H1 (cell line): ENCODE measurements at regions not wholly inside any gene's neighbourhood (a gene's known extent, or its start where the extent isn't known, plus 50 kb on each side); places are given as distances from the start of the nearest gene placed in this dataset.

Experiments used
- CTCF ChIA-PET: fragments of 300-600 bp; sonication (Branson Sonifier 250); formaldehyde crosslinking; loops from one replicate; lab custom pipeline; 2021; ENCODE audit not compliant: partially characterized antibody; lab: Charles Lee
- POLR2A ChIA-PET: fragments of 300-600 bp; sonication (Branson Sonifier 250); formaldehyde crosslinking; loops from one replicate; lab custom pipeline; 2021; ENCODE audit warnings: inconsistent platforms; ENCODE audit not compliant: partially characterized antibody; lab: Charles Lee
- DNase-seq, 2 experiments: peaks; one replicate each; pipeline versions ENCODE4 v3.0.0 to v3.0.0-alpha.2; 2010 to 2022; ENCODE audit warnings: low spot score in 2 of 2, low read depth in 1 of 2, mixed read lengths in 1 of 2
- FAIRE-seq: peaks from 2 replicates; lab custom pipeline; 2011; peaks lifted over from hg19 to GRCh38; lab: Jason Lieb, UNC
- H2AFZ ChIP-seq: 2 replicates; pipeline ENCODE4 v1.8.1; 2012; ENCODE audit warnings: low read length, inconsistent platforms
- H2AK5ac ChIP-seq: 2 replicates; pipeline ENCODE4 v1.6.1; 2013; ENCODE audit warnings: low read depth, low read length
- H2BK120ac ChIP-seq: replicated peaks from 2 replicates; pipeline ENCODE3; 2013; ENCODE audit warnings: low read depth, low read length, inconsistent platforms
- H2BK12ac ChIP-seq: 2 replicates; pipeline ENCODE4 v1.6.1; 2013; ENCODE audit warnings: low read depth, low read length
- H2BK15ac ChIP-seq: 2 replicates; pipeline ENCODE4 v1.6.1; 2013; ENCODE audit warnings: low read length
- H2BK20ac ChIP-seq: 2 replicates; pipeline ENCODE4 v1.6.1; 2013; ENCODE audit warnings: low read length
- H2BK5ac ChIP-seq: 2 replicates; pipeline ENCODE4 v1.6.1; 2013; ENCODE audit warnings: low read depth, low read length
- H3K14ac ChIP-seq: 2 replicates; pipeline ENCODE4 v1.6.1; 2013; ENCODE audit warnings: inconsistent platforms; ENCODE audit not compliant: insufficient read length
- H3K18ac ChIP-seq: 2 replicates; pipeline ENCODE4 v1.6.1; 2013; ENCODE audit warnings: low read length; ENCODE audit errors: extremely low read depth
- H3K23ac ChIP-seq: 2 replicates; pipeline ENCODE4 v1.6.1; 2013; ENCODE audit warnings: inconsistent platforms; ENCODE audit not compliant: insufficient read length
- H3K23me2 ChIP-seq: 2 replicates; pipeline ENCODE4 v1.6.1; 2013; ENCODE audit warnings: low read depth, low read length
- H3K27ac ChIP-seq: 2 replicates; pipeline ENCODE4 v1.6.1; 2011; ENCODE audit warnings: low read depth, low read length, inconsistent platforms
- H3K27me3 ChIP-seq, 4 experiments: replicated peaks in 1 of 4; 1 replicate in 1 of 4; 2 replicates in 3 of 4; pipeline versions ENCODE4 v1.6.1 to v1.8.1; 2011 to 2013; ENCODE audit warnings: low read length in 3 of 4, mild to moderate bottlenecking in 3 of 4, inconsistent platforms in 2 of 4, mixed read lengths in 2 of 4, moderate library complexity in 1 of 4; ENCODE audit not compliant: control insufficient read depth in 3 of 4, insufficient read depth in 3 of 4; ENCODE audit errors: extremely low read depth in 1 of 4
- H3K36me3 ChIP-seq, 4 experiments: 2 replicates each; pipeline versions ENCODE4 v1.6.1 to v1.8.1; 2011 to 2013; ENCODE audit warnings: mild to moderate bottlenecking in 4 of 4, low read length in 3 of 4, moderate library complexity in 2 of 4, control low read depth in 1 of 4, inconsistent platforms in 1 of 4; ENCODE audit not compliant: insufficient read depth in 4 of 4, control insufficient read depth in 2 of 4
- H3K4ac ChIP-seq: replicated peaks from 2 replicates; pipeline ENCODE3; 2013; ENCODE audit warnings: low read length, low read depth, mixed read lengths, inconsistent platforms; ENCODE audit not compliant: insufficient read length
- H3K4me1 ChIP-seq, 4 experiments: replicated peaks in 1 of 4; 1 replicate in 1 of 4; 2 replicates in 3 of 4; pipeline versions ENCODE4 v1.6.1 to v1.8.1; 2011 to 2013; ENCODE audit warnings: low read length in 3 of 4, inconsistent platforms in 2 of 4, mixed read lengths in 1 of 4; ENCODE audit not compliant: insufficient read depth in 4 of 4, control insufficient read depth in 3 of 4
- H3K4me2 ChIP-seq, 2 experiments: 2 replicates each; pipeline versions ENCODE4 v1.6.1 to v1.8.1; 2011 to 2013; ENCODE audit warnings: low read depth in 2 of 2, low read length in 2 of 2, control low read depth in 1 of 2, inconsistent platforms in 1 of 2, mild to moderate bottlenecking in 1 of 2; ENCODE audit not compliant: insufficient read depth in 1 of 2
- H3K4me3 ChIP-seq, 4 experiments: fragments of 200-600, 300-600 bp in 1 of 4; sonication (generic), shearing (Covaris generic), sonication (Bioruptor Twin) in 1 of 4; 2 replicates each; pipeline versions ENCODE4 v1.5.1 to v1.8.1; 2011 to 2016; ENCODE audit warnings: low read length in 4 of 4, low read depth in 3 of 4, control low read depth in 2 of 4, inconsistent platforms in 2 of 4, mild to moderate bottlenecking in 2 of 4, mixed read lengths in 1 of 4, moderate library complexity in 1 of 4; ENCODE audit not compliant: insufficient read depth in 2 of 4; ENCODE audit errors: extremely low read depth in 1 of 4
- H3K56ac ChIP-seq: replicated peaks from 2 replicates; pipeline ENCODE3; 2013; ENCODE audit warnings: low read depth, mild to moderate bottlenecking, mixed read lengths, low read length, inconsistent platforms; ENCODE audit not compliant: insufficient read length
- H3K79me1 ChIP-seq: 2 replicates; pipeline ENCODE4 v1.6.1; 2013; ENCODE audit warnings: low read depth, low read length, control low read depth
- H3K79me2 ChIP-seq, 2 experiments: 2 replicates each; pipeline versions ENCODE4 v1.6.1 to v1.8.1; 2012 to 2013; ENCODE audit warnings: low read length in 2 of 2, mild to moderate bottlenecking in 2 of 2, inconsistent platforms in 1 of 2; ENCODE audit not compliant: insufficient read depth in 2 of 2, control insufficient read depth in 1 of 2
- H3K9ac ChIP-seq, 4 experiments: replicated peaks in 1 of 4; 1 replicate in 1 of 4; 2 replicates in 3 of 4; pipeline versions ENCODE4 v1.6.1 to v1.8.1; 2011 to 2013; ENCODE audit warnings: low read depth in 3 of 4, low read length in 3 of 4, control low read depth in 2 of 4, mild to moderate bottlenecking in 2 of 4, moderate library complexity in 2 of 4, inconsistent platforms in 1 of 4; ENCODE audit errors: extremely low read depth in 1 of 4
- H3K9me3 ChIP-seq, 2 experiments: 2 replicates each; pipeline versions ENCODE4 v1.6.1 to v1.8.1; 2012 to 2013; ENCODE audit warnings: mild to moderate bottlenecking in 2 of 2, moderate library complexity in 2 of 2, control low read depth in 1 of 2, inconsistent platforms in 1 of 2, low read depth in 1 of 2, low read length in 1 of 2, mixed read lengths in 1 of 2; ENCODE audit not compliant: insufficient read depth in 2 of 2
- H4K20me1 ChIP-seq, 2 experiments: replicated peaks in 1 of 2; 2 replicates each; pipeline versions ENCODE3 to v1.8.1; 2011 to 2013; ENCODE audit warnings: inconsistent platforms in 2 of 2, low read length in 2 of 2, mild to moderate bottlenecking in 1 of 2; ENCODE audit not compliant: insufficient read depth in 2 of 2, control insufficient read depth in 1 of 2
- H4K5ac ChIP-seq: 2 replicates; pipeline ENCODE4 v1.6.1; 2013; ENCODE audit warnings: low read length, low read depth, mixed read lengths, inconsistent platforms; ENCODE audit not compliant: insufficient read length
- H4K8ac ChIP-seq: 2 replicates; pipeline ENCODE4 v1.8.0; 2013; ENCODE audit warnings: mild to moderate bottlenecking, moderate library complexity, low read length, inconsistent platforms; ENCODE audit not compliant: insufficient read depth; ENCODE audit errors: extremely low read depth
- H4K91ac ChIP-seq: replicated peaks from 2 replicates; pipeline ENCODE3; 2013; ENCODE audit warnings: low read length, mixed read lengths, inconsistent platforms; ENCODE audit not compliant: insufficient read length
- CBX5 ChIP-seq: fragments of 300-800, 300-1000 bp; sonication (generic); IDR thresholded peaks from 2 replicates; pipeline ENCODE4 v1.7.1; 2016; ENCODE audit warnings: antibody characterized with exemption, low read length, low read depth
- POLR2AphosphoS5 ChIP-seq: IDR thresholded peaks from 2 replicates; pipeline ENCODE4 v1.6.1; 2011; ENCODE audit warnings: low read depth, low read length
- RXRA ChIP-seq: IDR thresholded peaks from 2 replicates; pipeline ENCODE4 v1.6.1; 2011; ENCODE audit warnings: low read depth, mild to moderate bottlenecking, low read length, moderate library complexity; ENCODE audit not compliant: insufficient read depth
- TAF1 ChIP-seq: IDR thresholded peaks from 2 replicates; pipeline ENCODE4 v1.6.1; 2011; ENCODE audit warnings: mild to moderate bottlenecking, low read depth, low read length
- TEAD4 ChIP-seq: IDR thresholded peaks from 2 replicates; pipeline ENCODE4 v1.6.1; 2012; ENCODE audit warnings: low read depth, low read length, inconsistent platforms, mixed read lengths
- WGBS, 2 experiments: shearing (Covaris generic) in 1 of 2; methylation state at CpG; one replicate each; pipeline versions ENCODE4 v1.1.6 to v1.1.7; 2013 to 2015; ENCODE audit warnings: low lambda C conversion rate in 2 of 2, mixed read lengths in 2 of 2, inconsistent platforms in 1 of 2, low coverage in 1 of 2, missing lambda C conversion rate in 1 of 2; ENCODE audit not compliant: insufficient replicate concordance in 2 of 2, insufficient coverage in 1 of 2, insufficient read length in 1 of 2; ENCODE audit errors: extremely low coverage in 1 of 2, missing lambda C conversion rate in 1 of 2; 5-methylcytosine and 5-hydroxymethylcytosine counted together
- TF ChIP-seq, protein P1 (sequence below): IDR thresholded peaks from 2 replicates; pipeline ENCODE4 v1.6.1; 2011; ENCODE audit warnings: low read length, improper control_type of control experiment

DNA sequence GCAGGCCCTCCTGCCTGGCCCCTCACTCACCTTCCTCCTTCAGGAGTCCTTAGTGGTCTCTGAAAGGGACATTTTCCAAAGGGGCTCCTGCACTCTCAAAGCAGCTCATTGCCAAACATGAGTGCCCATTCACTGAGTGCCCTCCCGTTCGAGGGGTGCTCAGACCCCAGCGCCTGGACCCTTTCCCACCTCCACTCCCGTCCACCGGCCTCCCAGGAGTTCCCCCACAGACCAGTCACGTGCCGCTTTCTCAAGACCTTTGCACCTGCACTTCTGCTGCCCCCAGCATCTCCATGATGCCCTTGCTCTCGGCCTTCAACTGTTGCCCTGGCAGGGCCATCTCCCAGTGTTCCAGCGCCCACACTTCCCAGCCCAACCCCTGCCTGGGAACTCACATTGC, 89.5 kb downstream of the ADRA2C start:
- Histone ChIP-seq H2AFZ (no peak overlapping the region), H2BK15ac (no peak overlapping the region), H2BK12ac (peak overlapping the region; percentile 60; the same call in 1 of the 2 replicates), H3K79me1 (no peaks in the 10 kb centered on the region), H2BK120ac (no peak overlapping the region), H4K91ac (no peak overlapping the region), H4K8ac (no peak overlapping the region; the same call in 1 of the 2 replicates), H4K20me1 (no peaks in the 10 kb centered on the region), H3K79me2 (no peaks in the 10 kb centered on the region), H3K27me3 (no peaks in the 10 kb centered on the region; a peak in 1 of 7 replicates), H3K4ac (no peak overlapping the region), H3K23ac (no peak overlapping the region), H3K14ac (no peak overlapping the region), H3K36me3 (no peaks in the 10 kb centered on the region), H3K4me2 (no peak overlapping the region), H3K27ac (no peak overlapping the region), H2BK5ac (no peak overlapping the region), H3K9me3 (no peaks in the 10 kb centered on the region), H2BK20ac (no peak overlapping the region), H3K56ac (no peak overlapping the region), H4K5ac (no peak overlapping the region)
- DNase-seq (no peak), FAIRE-seq (no peak)
- 89% methylated on average over 8 of the region's 9 CpGs; no CpG with 5 or more reads in 1 of the 2 experiments for WGBS, 2 experiments
- ChIA-PET POLR2A (interaction anchor here (0.7 kb wide), 1 partner anchor 591 kb away, joined by 3 read pairs; no protein-coding TSS in a partner anchor), CTCF (interaction anchor here (1.1 to 4.4 kb wide), 5 partner anchors 9 to 63 kb away, joined by 3 to 29 read pairs (median 15); no protein-coding TSS in a partner anchor)
- TF ChIP-seq TAF1 (no peak), POLR2AphosphoS5 (no peak), CBX5 (no peak), RXRA (no peak), TEAD4 (no peak)
- TF ChIP-seq, protein P1, sequence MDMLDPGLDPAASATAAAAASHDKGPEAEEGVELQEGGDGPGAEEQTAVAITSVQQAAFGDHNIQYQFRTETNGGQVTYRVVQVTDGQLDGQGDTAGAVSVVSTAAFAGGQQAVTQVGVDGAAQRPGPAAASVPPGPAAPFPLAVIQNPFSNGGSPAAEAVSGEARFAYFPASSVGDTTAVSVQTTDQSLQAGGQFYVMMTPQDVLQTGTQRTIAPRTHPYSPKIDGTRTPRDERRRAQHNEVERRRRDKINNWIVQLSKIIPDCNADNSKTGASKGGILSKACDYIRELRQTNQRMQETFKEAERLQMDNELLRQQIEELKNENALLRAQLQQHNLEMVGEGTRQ, result no peak
- TF ChIP-seq, all 59 proteins: peak for 0
- H3K23me2 ChIP-seq, result no peaks in the 10 kb centered on the region
- no peak overlapping the region for H3K18ac ChIP-seq
- peaks cover 0 to 18% (median 6%) of the 10 kb centered on the region in 4 experiments; a peak in 6 of 7 replicates for H3K4me1 ChIP-seq
- no peak overlapping the region for H3K4me3 ChIP-seq
- no peak overlapping the region for H3K9ac ChIP-seq
- H2AK5ac ChIP-seq, result no peak overlapping the region
